Erythroblast (primary cell): ENCODE measurements at regions not wholly inside any gene's neighbourhood (a gene's known extent, or its start where the extent isn't known, plus 50 kb on each side); places are given as distances from the start of the nearest gene placed in this dataset.

Source experiments
- GATA1 ChIP-seq: IDR thresholded peaks from 2 replicates; pipeline ENCODE4 v1.6.1; 2011; ENCODE audit warnings: low read depth, mild to moderate bottlenecking, control low read depth, low read length, moderate library complexity
- POLR2A ChIP-seq: IDR thresholded peaks from 2 replicates; pipeline ENCODE4 v1.6.1; 2011; ENCODE audit warnings: mild to moderate bottlenecking, low read length

- TF ChIP-seq POLR2A (no peak), GATA1 (no peak)
Observed at GRCh38 chr4:110292994-110293744, 94.8 kb upstream of the ELOVL6 start.
